ENCODE measurements at regions not wholly inside any gene's neighbourhood (a gene's known extent, or its start where the extent isn't known, plus 50 kb on each side); places are given as distances from the start of the nearest gene placed in this dataset.
"Not testable (repeated sequence)": the region's sequence is repeated elsewhere in the genome, so short reads cannot be mapped to it uniquely, and the experiment has no call there.

GRCh38 chr2:209005371-209005770, 418.5 kb upstream of the MAP2 start:
- no peaks in the 10 kb centered on the region for H3K27me3 Mint-ChIP-seq (ENCODE audit: low read depth)
- no peak overlapping the region for H3K27ac Mint-ChIP-seq
- H3K9me3 Mint-ChIP-seq = peaks cover 22% of the 10 kb centered on the region
- H3K36me3 Mint-ChIP-seq (ENCODE audit: low read depth) = no peaks in the 10 kb centered on the region
- no peak overlapping the region for H3K4me3 Mint-ChIP-seq
- H3K4me1 Mint-ChIP-seq (ENCODE audit: low read depth) = no peaks in the 10 kb centered on the region

GRCh38 chr2:209008636-209009287, 415.1 kb upstream of the MAP2 start:
- no peak overlapping the region for H3K27ac Mint-ChIP-seq
- no peaks in the 10 kb centered on the region for H3K4me1 Mint-ChIP-seq (ENCODE audit: low read depth)
- H3K36me3 Mint-ChIP-seq (ENCODE audit: low read depth) = no peaks in the 10 kb centered on the region
- H3K4me3 Mint-ChIP-seq = no peak overlapping the region
- no peaks in the 10 kb centered on the region for H3K27me3 Mint-ChIP-seq (ENCODE audit: low read depth)
- H3K9me3 Mint-ChIP-seq = peaks cover 17% of the 10 kb centered on the region

- not testable (repeated sequence) for H3K4me3 Mint-ChIP-seq; H3K27ac Mint-ChIP-seq; H3K36me3 Mint-ChIP-seq (ENCODE audit: low read depth); H3K27me3 Mint-ChIP-seq (ENCODE audit: low read depth); H3K4me1 Mint-ChIP-seq (ENCODE audit: low read depth)
- H3K9me3 Mint-ChIP-seq = peaks cover 11% of the 10 kb centered on the region
Observed at GRCh38 chr2:209018633-209019032, 405.2 kb upstream of the MAP2 start.

GRCh38 chr2:209029249-209029648, 394.6 kb upstream of the MAP2 start:
- no peak overlapping the region for H3K27ac Mint-ChIP-seq
- H3K27me3 Mint-ChIP-seq (ENCODE audit: low read depth) = no peaks in the 10 kb centered on the region
- no peaks in the 10 kb centered on the region for H3K36me3 Mint-ChIP-seq (ENCODE audit: low read depth)
- H3K9me3 Mint-ChIP-seq = no peaks in the 10 kb centered on the region
- H3K4me3 Mint-ChIP-seq = no peak overlapping the region
- H3K4me1 Mint-ChIP-seq (ENCODE audit: low read depth) = no peaks in the 10 kb centered on the region

- no peak overlapping the region for H3K27ac Mint-ChIP-seq
- H3K4me1 Mint-ChIP-seq (ENCODE audit: low read depth) = no peaks in the 10 kb centered on the region
- H3K27me3 Mint-ChIP-seq (ENCODE audit: low read depth) = no peaks in the 10 kb centered on the region
- H3K9me3 Mint-ChIP-seq = no peaks in the 10 kb centered on the region
- H3K36me3 Mint-ChIP-seq (ENCODE audit: low read depth) = no peaks in the 10 kb centered on the region
- H3K4me3 Mint-ChIP-seq = no peak overlapping the region
Observed at GRCh38 chr2:209044307-209044706, 379.5 kb upstream of the MAP2 start.

- Mint-ChIP-seq H3K9me3 (no peaks in the 10 kb centered on the region), H3K36me3 (ENCODE audit: low read depth) (no peaks in the 10 kb centered on the region), H3K4me1 (ENCODE audit: low read depth) (no peaks in the 10 kb centered on the region), H3K27ac (no peak overlapping the region), H3K4me3 (no peak overlapping the region), H3K27me3 (ENCODE audit: low read depth) (no peaks in the 10 kb centered on the region)
Observed at GRCh38 chr2:209046163-209046562, 377.7 kb upstream of the MAP2 start.

- H3K27ac Mint-ChIP-seq = no peak overlapping the region
- no peaks in the 10 kb centered on the region for H3K4me1 Mint-ChIP-seq (ENCODE audit: low read depth)
- H3K4me3 Mint-ChIP-seq = no peak overlapping the region
- peaks cover 5% of the 10 kb centered on the region for H3K9me3 Mint-ChIP-seq
- H3K36me3 Mint-ChIP-seq (ENCODE audit: low read depth) = no peaks in the 10 kb centered on the region
- H3K27me3 Mint-ChIP-seq (ENCODE audit: low read depth) = no peaks in the 10 kb centered on the region
Observed at GRCh38 chr2:209049608-209050007, 374.2 kb upstream of the MAP2 start.

DNA sequence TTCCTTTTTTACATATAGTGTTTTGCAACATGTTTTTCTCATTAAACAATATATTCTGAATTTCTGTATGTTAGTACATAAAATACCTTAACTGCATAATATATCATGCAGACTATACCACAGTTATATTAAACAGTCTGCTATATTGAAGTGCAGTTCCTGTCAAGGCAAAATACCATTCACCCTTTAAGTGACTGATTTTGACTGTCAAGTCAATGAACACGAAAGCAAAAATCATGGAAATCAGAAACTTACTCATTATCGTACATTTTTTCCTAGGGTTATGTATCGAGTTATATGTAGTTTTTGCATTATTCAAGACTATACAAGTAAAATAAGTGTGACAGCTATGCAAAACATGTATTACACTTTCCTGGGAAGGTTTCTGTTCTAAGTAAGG, 361.6 kb upstream of the MAP2 start:
- H3K27me3 Mint-ChIP-seq (ENCODE audit: low read depth) = no peaks in the 10 kb centered on the region
- H3K36me3 Mint-ChIP-seq (ENCODE audit: low read depth) = no peaks in the 10 kb centered on the region
- H3K27ac Mint-ChIP-seq = no peak overlapping the region
- H3K4me3 Mint-ChIP-seq = no peak overlapping the region
- H3K4me1 Mint-ChIP-seq (ENCODE audit: low read depth) = no peaks in the 10 kb centered on the region
- no peaks in the 10 kb centered on the region for H3K9me3 Mint-ChIP-seq

- Mint-ChIP-seq H3K4me3 (no peak overlapping the region), H3K27ac (no peak overlapping the region), H3K36me3 (ENCODE audit: low read depth) (no peaks in the 10 kb centered on the region), H3K27me3 (ENCODE audit: low read depth) (no peaks in the 10 kb centered on the region), H3K4me1 (ENCODE audit: low read depth) (no peaks in the 10 kb centered on the region), H3K9me3 (no peaks in the 10 kb centered on the region)
Observed at GRCh38 chr2:209070262-209070661, 353.6 kb upstream of the MAP2 start.

DNA sequence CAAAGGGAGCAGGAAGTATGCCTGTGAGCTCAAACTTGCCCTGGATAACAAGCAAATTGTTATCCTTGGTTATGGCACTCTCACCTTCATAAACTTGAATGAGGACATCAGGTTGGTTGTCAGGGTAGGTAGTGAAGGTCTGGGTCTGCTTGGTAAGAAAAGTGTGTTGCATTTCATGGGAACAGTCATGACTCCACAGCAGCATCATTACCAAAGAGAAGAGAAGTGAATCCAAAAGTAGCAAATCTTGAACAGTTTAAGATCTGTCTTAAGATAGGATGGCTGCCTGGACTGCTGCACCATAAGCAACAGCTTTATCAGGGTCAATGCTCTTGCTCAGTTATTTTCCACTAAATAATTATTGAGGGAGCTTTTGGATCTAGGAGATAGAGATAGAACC, 350.7 kb upstream of the MAP2 start:
- Mint-ChIP-seq H3K9me3 (no peaks in the 10 kb centered on the region), H3K27me3 (ENCODE audit: low read depth) (no peaks in the 10 kb centered on the region), H3K27ac (no peak overlapping the region), H3K36me3 (ENCODE audit: low read depth) (no peaks in the 10 kb centered on the region), H3K4me3 (no peak overlapping the region), H3K4me1 (ENCODE audit: low read depth) (no peaks in the 10 kb centered on the region)

DNA sequence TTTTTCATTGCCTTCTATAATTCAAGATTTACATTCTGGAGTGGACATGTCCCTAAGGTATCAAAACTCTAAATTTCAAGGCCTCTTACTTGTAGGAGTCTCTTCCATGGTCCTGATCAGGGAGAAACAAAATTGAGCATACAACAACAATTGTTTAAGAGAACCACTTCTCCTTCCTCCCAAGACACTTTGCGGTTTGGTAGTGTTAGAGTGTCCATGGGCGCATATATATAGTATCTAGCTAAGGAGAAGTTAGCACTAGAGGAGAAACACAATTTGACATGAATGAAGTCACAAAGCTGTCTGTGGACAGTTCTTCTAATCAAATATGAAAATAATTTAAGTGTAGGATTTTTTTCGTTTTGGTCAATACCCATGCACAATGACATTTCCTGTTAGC, 349.1 kb upstream of the MAP2 start:
- Mint-ChIP-seq H3K9me3 (peaks cover 3% of the 10 kb centered on the region), H3K27me3 (ENCODE audit: low read depth) (no peaks in the 10 kb centered on the region), H3K4me1 (ENCODE audit: low read depth) (no peaks in the 10 kb centered on the region), H3K27ac (no peak overlapping the region), H3K4me3 (no peak overlapping the region), H3K36me3 (ENCODE audit: low read depth) (no peaks in the 10 kb centered on the region)

- Mint-ChIP-seq H3K36me3 (ENCODE audit: low read depth) (no peaks in the 10 kb centered on the region), H3K27me3 (ENCODE audit: low read depth) (no peaks in the 10 kb centered on the region), H3K9me3 (peaks cover 3% of the 10 kb centered on the region), H3K4me1 (ENCODE audit: low read depth) (no peaks in the 10 kb centered on the region), H3K27ac (no peak overlapping the region), H3K4me3 (no peak overlapping the region)
Observed at GRCh38 chr2:209076151-209076550, 347.7 kb upstream of the MAP2 start.

GRCh38 chr2:209086761-209087160, 337.1 kb upstream of the MAP2 start:
- no peak overlapping the region for H3K4me3 Mint-ChIP-seq
- no peak overlapping the region for H3K27ac Mint-ChIP-seq
- no peaks in the 10 kb centered on the region for H3K4me1 Mint-ChIP-seq (ENCODE audit: low read depth)
- no peaks in the 10 kb centered on the region for H3K36me3 Mint-ChIP-seq (ENCODE audit: low read depth)
- H3K27me3 Mint-ChIP-seq (ENCODE audit: low read depth) = no peaks in the 10 kb centered on the region
- H3K9me3 Mint-ChIP-seq = no peaks in the 10 kb centered on the region

- no peaks in the 10 kb centered on the region for H3K36me3 Mint-ChIP-seq (ENCODE audit: low read depth)
- H3K4me3 Mint-ChIP-seq = no peak overlapping the region
- H3K4me1 Mint-ChIP-seq (ENCODE audit: low read depth) = no peaks in the 10 kb centered on the region
- H3K27me3 Mint-ChIP-seq (ENCODE audit: low read depth) = no peaks in the 10 kb centered on the region
- H3K9me3 Mint-ChIP-seq = no peaks in the 10 kb centered on the region
- no peak overlapping the region for H3K27ac Mint-ChIP-seq
Observed at GRCh38 chr2:209091056-209091455, 332.8 kb upstream of the MAP2 start.

DNA sequence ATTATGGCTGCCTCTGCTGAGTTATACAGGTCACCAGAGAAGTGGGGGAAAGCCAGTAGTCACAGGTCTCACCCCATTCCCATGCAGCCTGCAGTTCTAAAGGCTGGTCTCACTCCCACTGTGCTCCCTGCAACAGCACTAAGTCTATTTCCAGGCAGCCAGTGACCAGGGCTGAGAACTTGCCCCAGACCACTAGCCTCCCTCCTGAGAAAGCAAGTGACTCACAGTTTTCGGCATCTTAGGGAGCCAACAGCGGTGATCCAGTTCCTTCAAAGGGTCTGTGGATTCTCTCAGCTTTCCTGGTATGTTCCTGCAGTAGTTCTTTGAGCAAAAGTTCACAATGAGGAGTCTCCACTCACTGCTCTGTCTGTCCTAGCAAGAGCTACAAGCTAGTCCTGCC, 329.6 kb upstream of the MAP2 start:
- Mint-ChIP-seq H3K27me3 (ENCODE audit: low read depth) (no peaks in the 10 kb centered on the region), H3K36me3 (ENCODE audit: low read depth) (no peaks in the 10 kb centered on the region), H3K27ac (no peak overlapping the region), H3K4me3 (no peak overlapping the region), H3K9me3 (no peaks in the 10 kb centered on the region), H3K4me1 (ENCODE audit: low read depth) (no peaks in the 10 kb centered on the region)

GRCh38 chr2:209095432-209095831, 328.4 kb upstream of the MAP2 start:
- no peak overlapping the region for H3K27ac Mint-ChIP-seq
- H3K27me3 Mint-ChIP-seq (ENCODE audit: low read depth) = no peaks in the 10 kb centered on the region
- no peaks in the 10 kb centered on the region for H3K36me3 Mint-ChIP-seq (ENCODE audit: low read depth)
- no peaks in the 10 kb centered on the region for H3K9me3 Mint-ChIP-seq
- H3K4me1 Mint-ChIP-seq (ENCODE audit: low read depth) = no peaks in the 10 kb centered on the region
- no peak overlapping the region for H3K4me3 Mint-ChIP-seq
